ENCODE measurements at regions not wholly inside any gene's neighbourhood (a gene's known extent, or its start where the extent isn't known, plus 50 kb on each side); places are given as distances from the start of the nearest gene placed in this dataset.

DNA sequence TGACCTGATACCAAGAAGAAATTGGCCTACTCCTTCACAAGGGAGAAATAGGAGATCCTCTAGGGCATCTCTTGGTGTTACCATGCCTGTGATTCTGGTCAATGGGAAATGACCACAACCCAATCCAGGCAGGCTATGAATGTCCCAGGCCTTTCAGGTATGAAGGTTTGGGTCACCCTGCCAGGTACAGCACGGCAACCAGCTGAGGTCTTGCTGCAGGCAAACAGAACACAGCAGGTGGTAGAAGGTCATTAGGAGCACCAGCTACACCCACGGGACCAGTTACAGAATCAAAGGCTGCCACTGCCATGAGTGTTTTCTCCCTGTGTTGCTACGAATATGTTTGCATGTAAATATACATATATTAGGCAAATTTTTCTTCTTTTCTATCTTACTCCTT is 202.3 kb downstream of the ERMARD start:
- TF ChIP-seq CTCF (IDR thresholded peaks at IDR 0.05): no peak
- no peak for TF ChIP-seq POLR2A (IDR thresholded peaks at IDR 0.05)

Measured in testis (tissue), 2 donors.